ENCODE measurements at regions not wholly inside any gene's neighbourhood (a gene's known extent, or its start where the extent isn't known, plus 50 kb on each side); places are given as distances from the start of the nearest gene placed in this dataset.

GRCh38 chr2:125634662-125635061, 1021.3 kb upstream of the GYPC start:
- no peak for TF ChIP-seq CTCF (IDR thresholded peaks at IDR 0.05; ENCODE audit: borderline replicate concordance)
- peaks cover 15% of the 10 kb centered on the region for H3K9me3 ChIP-seq (replicated peaks)
- DNase-seq = no peak
- H3K27me3 ChIP-seq (ENCODE audit: low read depth) = no peaks in the 10 kb centered on the region
- H3K36me3 ChIP-seq = no peaks in the 10 kb centered on the region
- no peaks in the 10 kb centered on the region for H3K4me1 ChIP-seq
- intact Hi-C loops (cut with micrococcal nuclease) = loop anchor here (10.0 kb wide), 1 partner anchor 270 kb away; no protein-coding TSS in a partner anchor
- no peak overlapping the region for H3K27ac ChIP-seq (replicated peaks)
- H3K4me3 ChIP-seq = no peak overlapping the region

GRCh38 chr2:125638345-125638744, 1017.6 kb upstream of the GYPC start:
- Histone ChIP-seq H3K36me3 (no peaks in the 10 kb centered on the region), H3K4me3 (no peak overlapping the region)
- intact Hi-C loops (cut with micrococcal nuclease) = loop anchor here (10.0 kb wide), 1 partner anchor 274 kb away; no protein-coding TSS in a partner anchor

GRCh38 chr2:125642032-125642431, 1013.9 kb upstream of the GYPC start:
- Histone ChIP-seq H3K27ac (replicated peaks) (no peak overlapping the region), H3K4me3 (no peak overlapping the region), H3K4me1 (no peaks in the 10 kb centered on the region), H3K36me3 (no peaks in the 10 kb centered on the region), H3K9me3 (replicated peaks) (no peaks in the 10 kb centered on the region), H3K27me3 (ENCODE audit: low read depth) (no peaks in the 10 kb centered on the region)
- no peak for TF ChIP-seq CTCF (IDR thresholded peaks at IDR 0.05; ENCODE audit: borderline replicate concordance)
- intact Hi-C loops (cut with micrococcal nuclease) = no loop called here
- no peak for DNase-seq

More at GRCh38 chr2:125638345-125638744, 1017.6 kb upstream of the GYPC start:
- no peak for DNase-seq
- Histone ChIP-seq H3K27ac (replicated peaks) (no peak overlapping the region), H3K4me1 (no peaks in the 10 kb centered on the region), H3K9me3 (replicated peaks) (peaks cover 7% of the 10 kb centered on the region), H3K27me3 (ENCODE audit: low read depth) (no peaks in the 10 kb centered on the region)
- TF ChIP-seq CTCF (IDR thresholded peaks at IDR 0.05; ENCODE audit: borderline replicate concordance) = no peak

- Histone ChIP-seq H3K27me3 (ENCODE audit: low read depth) (no peaks in the 10 kb centered on the region), H3K36me3 (no peaks in the 10 kb centered on the region), H3K4me1 (no peaks in the 10 kb centered on the region), H3K4me3 (no peak overlapping the region), H3K9me3 (replicated peaks) (no peaks in the 10 kb centered on the region), H3K27ac (replicated peaks) (no peak overlapping the region)
- intact Hi-C loops (cut with micrococcal nuclease) = no loop called here
- TF ChIP-seq CTCF (IDR thresholded peaks at IDR 0.05; ENCODE audit: borderline replicate concordance) = no peak
- no peak for DNase-seq
Observed at GRCh38 chr2:125643128-125643527, 1012.8 kb upstream of the GYPC start.

GRCh38 chr2:125643585-125643984, 1012.4 kb upstream of the GYPC start:
- no peaks in the 10 kb centered on the region for H3K36me3 ChIP-seq
- H3K4me1 ChIP-seq = no peaks in the 10 kb centered on the region
- no peaks in the 10 kb centered on the region for H3K27me3 ChIP-seq (ENCODE audit: low read depth)
- H3K27ac ChIP-seq (replicated peaks) = no peak overlapping the region
- no peaks in the 10 kb centered on the region for H3K9me3 ChIP-seq (replicated peaks)
- H3K4me3 ChIP-seq = no peak overlapping the region
- no peak for DNase-seq
- intact Hi-C loops (cut with micrococcal nuclease) = no loop called here
- TF ChIP-seq CTCF (IDR thresholded peaks at IDR 0.05; ENCODE audit: borderline replicate concordance) = no peak

GRCh38 chr2:125644257-125644656, 1011.7 kb upstream of the GYPC start:
- no peaks in the 10 kb centered on the region for H3K4me1 ChIP-seq
- H3K27ac ChIP-seq (replicated peaks) = no peak overlapping the region
- no peaks in the 10 kb centered on the region for H3K36me3 ChIP-seq
- no peaks in the 10 kb centered on the region for H3K9me3 ChIP-seq (replicated peaks)
- H3K4me3 ChIP-seq = no peak overlapping the region
- no peaks in the 10 kb centered on the region for H3K27me3 ChIP-seq (ENCODE audit: low read depth)
- TF ChIP-seq CTCF (IDR thresholded peaks at IDR 0.05; ENCODE audit: borderline replicate concordance) = no peak
- no peak for DNase-seq
- intact Hi-C loops (cut with micrococcal nuclease) = no loop called here

All from left ventricle myocardium inferior (tissue), 1 donor.